Gastrocnemius medialis (tissue), 4 donors: ENCODE measurements at regions not wholly inside any gene's neighbourhood (a gene's known extent, or its start where the extent isn't known, plus 50 kb on each side); places are given as distances from the start of the nearest gene placed in this dataset.

Experiments
- ATAC-seq, 2 donors: fragments of 150-250 bp; one replicate each; pipeline ENCODE4 v1.9.1; 2016
- DNase-seq, 2 donors: peaks; one replicate each; pipeline ENCODE4 v3.0.0-alpha.2; 2019
- H3K27ac ChIP-seq, 4 donors: fragments of 200-600 bp; sonication (generic); 1 replicate in 1 of 4; 2 replicates in 3 of 4; pipeline ENCODE4 v1.5.1; 2016 to 2018; ENCODE audit warnings: mild to moderate bottlenecking in 2 of 4, moderate library complexity in 1 of 4
- H3K27me3 ChIP-seq, 3 donors: fragments of 200-600 bp; sonication (generic) in 2 of 3; 1 replicate in 1 of 3; 2 replicates in 2 of 3; pipeline versions ENCODE4 v1.5.1 to v1.6.0; 2016 to 2019; ENCODE audit warnings: mild to moderate bottlenecking in 1 of 3, moderate library complexity in 1 of 3
- H3K36me3 ChIP-seq, 2 donors: fragments of 200-600 bp; sonication (generic) in 1 of 2; one replicate each; pipeline ENCODE4 v1.5.1; 2017 to 2018
- H3K4me1 ChIP-seq, 2 donors: fragments of 200-600 bp; sonication (generic) in 1 of 2; one replicate each; pipeline ENCODE4 v1.5.1; 2016 to 2017; ENCODE audit warnings: mild to moderate bottlenecking in 2 of 2
- H3K4me3 ChIP-seq, 4 donors: fragments of 200-600 bp; sonication (generic) in 3 of 4; 1 replicate in 1 of 4; 2 replicates in 3 of 4; pipeline ENCODE4 v1.5.1; 2016 to 2019; ENCODE audit warnings: mild to moderate bottlenecking in 2 of 4
- H3K9me3 ChIP-seq, 3 donors: fragments of 200-600 bp; sonication (generic) in 2 of 3; 1 replicate in 1 of 3; 2 replicates in 2 of 3; pipeline ENCODE4 v1.5.1; 2016 to 2019
- POLR2A ChIP-seq, 2 donors: fragments of 450-650 bp; IDR thresholded peaks; one replicate each; pipeline ENCODE4 v1.6.1; 2017; ENCODE audit warnings: antibody characterized with exemption in 2 of 2, mild to moderate bottlenecking in 2 of 2, moderate library complexity in 2 of 2
- in situ Hi-C, 4 donors: fragments of 200-750 bp; cut with MboI; loops; one replicate each; pipeline versions ENCODE4 v1.15.0 to v1.8.0; 2017; ENCODE audit warnings: low sequenced_read_pairs in 4 of 4
- intact Hi-C: fragments of 100-400 bp; cut with DNase I; formaldehyde crosslinking; loops from one replicate; pipeline ENCODE4 v1.15.1; 2023; ENCODE audit warnings: low total_unique reads
- TF ChIP-seq, protein P1 (sequence below), 5 experiments: fragments of 450-650 bp in 3 of 5; fragments of 200-600 bp in 2 of 5; sonication (generic) in 2 of 5; IDR thresholded peaks in 4 of 5; conservative IDR thresholded peaks in 1 of 5; 1 replicate in 4 of 5; 2 replicates in 1 of 5; pipeline ENCODE4 v1.5.1; 2016 to 2019; ENCODE audit warnings: antibody characterized with exemption in 5 of 5, mild to moderate bottlenecking in 3 of 5, moderate library complexity in 3 of 5

DNA sequence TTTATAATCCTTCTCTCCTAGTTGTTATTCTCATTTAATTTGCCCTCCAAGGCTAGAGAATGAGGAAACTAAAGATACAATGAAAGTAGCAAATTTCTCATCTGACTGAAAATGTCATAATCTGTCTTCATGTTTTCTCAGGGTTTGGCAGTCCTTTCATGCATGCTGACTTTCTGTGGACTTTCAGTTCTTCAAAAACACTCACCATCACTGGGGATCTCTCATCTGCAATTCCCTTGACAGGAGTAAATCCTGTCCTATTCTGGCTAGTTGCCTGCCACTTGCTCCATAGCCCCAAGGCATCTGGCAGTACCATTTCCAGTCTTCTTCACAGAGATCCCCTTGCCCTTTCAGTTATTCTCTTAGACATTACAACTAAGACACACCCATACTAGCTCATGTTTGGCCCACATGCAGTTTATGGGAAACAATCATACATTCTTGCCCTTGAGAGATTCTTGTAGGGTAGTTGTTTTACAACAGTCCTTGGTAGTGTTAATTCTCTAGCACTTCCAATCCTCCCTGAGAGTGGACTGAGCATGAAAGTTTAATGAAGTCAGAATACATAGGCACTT lies 449.7 kb upstream of the KLHL4 start:
- Histone ChIP-seq H3K4me1 (no peaks in the 10 kb centered on the region), H3K9me3 (no peaks in the 10 kb centered on the region), H3K27me3 (peaks cover 0 to 2% (median 0%) of the 10 kb centered on the region in 3 donors), H3K27ac (no peak overlapping the region), H3K36me3 (no peaks in the 10 kb centered on the region), H3K4me3 (no peak overlapping the region)
- DNase-seq, result no peak
- in situ Hi-C loops (no loop called here), intact Hi-C loops (no loop called here)
- TF ChIP-seq POLR2A (IDR thresholded peaks at IDR 0.05), result no peak
- TF ChIP-seq, protein P1, sequence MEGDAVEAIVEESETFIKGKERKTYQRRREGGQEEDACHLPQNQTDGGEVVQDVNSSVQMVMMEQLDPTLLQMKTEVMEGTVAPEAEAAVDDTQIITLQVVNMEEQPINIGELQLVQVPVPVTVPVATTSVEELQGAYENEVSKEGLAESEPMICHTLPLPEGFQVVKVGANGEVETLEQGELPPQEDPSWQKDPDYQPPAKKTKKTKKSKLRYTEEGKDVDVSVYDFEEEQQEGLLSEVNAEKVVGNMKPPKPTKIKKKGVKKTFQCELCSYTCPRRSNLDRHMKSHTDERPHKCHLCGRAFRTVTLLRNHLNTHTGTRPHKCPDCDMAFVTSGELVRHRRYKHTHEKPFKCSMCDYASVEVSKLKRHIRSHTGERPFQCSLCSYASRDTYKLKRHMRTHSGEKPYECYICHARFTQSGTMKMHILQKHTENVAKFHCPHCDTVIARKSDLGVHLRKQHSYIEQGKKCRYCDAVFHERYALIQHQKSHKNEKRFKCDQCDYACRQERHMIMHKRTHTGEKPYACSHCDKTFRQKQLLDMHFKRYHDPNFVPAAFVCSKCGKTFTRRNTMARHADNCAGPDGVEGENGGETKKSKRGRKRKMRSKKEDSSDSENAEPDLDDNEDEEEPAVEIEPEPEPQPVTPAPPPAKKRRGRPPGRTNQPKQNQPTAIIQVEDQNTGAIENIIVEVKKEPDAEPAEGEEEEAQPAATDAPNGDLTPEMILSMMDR (IDR thresholded peaks at IDR 0.05 in 4 of 5, conservative IDR thresholded peaks at IDR 0.05 in 1 of 5), result no peak
- ATAC-seq, result no peak

DNA sequence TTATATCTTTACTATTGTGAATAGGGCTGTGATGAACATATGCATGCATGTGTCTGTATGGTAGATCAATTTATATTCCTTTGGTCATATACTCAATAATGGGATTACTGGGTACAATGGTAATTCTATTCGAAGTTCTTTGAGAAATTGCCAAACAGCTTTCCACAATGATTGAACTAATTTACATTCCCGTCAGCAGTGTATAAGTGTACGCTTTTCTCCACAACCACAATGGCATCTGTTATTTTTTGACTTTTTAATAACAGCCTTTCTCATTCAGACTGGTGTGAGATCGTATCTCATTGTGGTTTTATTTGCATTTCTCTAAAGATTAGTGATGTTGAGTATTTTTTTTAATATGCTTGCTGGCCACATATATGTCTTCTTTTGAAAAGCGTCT lies 439.4 kb upstream of the KLHL4 start:
- no peak for TF ChIP-seq POLR2A (IDR thresholded peaks at IDR 0.05)
- TF ChIP-seq, protein P1 (IDR thresholded peaks at IDR 0.05 in 4 of 5, conservative IDR thresholded peaks at IDR 0.05 in 1 of 5), result no peak
- ATAC-seq (no peak), DNase-seq (no peak)
- Histone ChIP-seq H3K4me3 (no peak overlapping the region), H3K4me1 (no peaks in the 10 kb centered on the region), H3K27me3 (no peaks in the 10 kb centered on the region), H3K9me3 (no peaks in the 10 kb centered on the region), H3K27ac (no peak overlapping the region), H3K36me3 (no peaks in the 10 kb centered on the region)
- intact Hi-C loops, result no loop called here
- in situ Hi-C loops, result no loop called here

DNA sequence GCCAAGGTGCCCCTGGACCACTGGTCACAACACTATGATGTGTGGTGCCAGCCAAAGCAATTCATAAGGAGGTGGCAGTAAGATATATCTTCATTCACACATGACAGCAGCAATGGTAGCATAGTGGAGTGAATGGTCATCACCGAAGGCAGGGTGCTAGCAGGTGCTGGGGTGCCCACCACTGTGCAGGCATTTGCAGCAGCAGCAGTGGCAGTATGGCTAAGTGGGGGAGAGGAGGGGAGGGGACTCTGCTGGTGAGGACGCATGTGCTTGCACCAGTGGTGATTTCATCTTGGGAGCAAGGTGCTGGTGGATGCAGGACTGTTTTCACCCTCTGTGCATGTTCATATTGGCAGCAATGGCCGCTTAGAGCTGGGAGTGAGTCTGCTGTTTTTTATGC lies 419.1 kb upstream of the KLHL4 start:
- in situ Hi-C loops, result no loop called here
- no peak for ATAC-seq
- no peaks in the 10 kb centered on the region for H3K27me3 ChIP-seq
- DNase-seq, result no peak
- no peak overlapping the region for H3K4me3 ChIP-seq
- no peaks in the 10 kb centered on the region for H3K4me1 ChIP-seq
- H3K27ac ChIP-seq, result no peak overlapping the region
- H3K36me3 ChIP-seq, result no peaks in the 10 kb centered on the region
- H3K9me3 ChIP-seq, result no peaks in the 10 kb centered on the region
- intact Hi-C loops, result no loop called here
- TF ChIP-seq, protein P1 (IDR thresholded peaks at IDR 0.05 in 4 of 5, conservative IDR thresholded peaks at IDR 0.05 in 1 of 5), result no peak
- no peak for TF ChIP-seq POLR2A (IDR thresholded peaks at IDR 0.05)

DNA sequence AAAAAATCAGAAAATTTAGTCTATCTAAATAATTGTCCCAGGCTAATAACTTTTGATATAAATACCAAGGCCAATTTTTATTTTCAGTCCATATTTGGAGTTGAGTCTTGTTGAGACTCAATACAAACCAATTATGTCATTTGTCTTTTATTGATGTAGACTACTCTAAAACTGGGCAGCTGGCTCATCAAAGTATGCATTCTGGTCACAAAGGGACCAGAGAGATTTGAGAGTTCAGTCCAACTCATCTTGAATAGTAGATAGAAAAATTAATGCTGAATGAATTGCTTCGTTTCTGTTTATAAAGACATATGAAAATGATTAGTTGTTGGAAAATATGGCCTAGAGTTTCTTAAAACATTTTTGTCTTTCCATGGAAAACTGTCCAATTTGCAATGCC lies 412.5 kb upstream of the KLHL4 start:
- Histone ChIP-seq H3K27ac (no peak overlapping the region), H3K9me3 (no peaks in the 10 kb centered on the region), H3K36me3 (no peaks in the 10 kb centered on the region), H3K27me3 (peaks cover 0 to 6% (median 4%) of the 10 kb centered on the region in 3 donors), H3K4me3 (no peak overlapping the region), H3K4me1 (no peaks in the 10 kb centered on the region)
- no peak for TF ChIP-seq POLR2A (IDR thresholded peaks at IDR 0.05)
- TF ChIP-seq, protein P1 (IDR thresholded peaks at IDR 0.05 in 4 of 5, conservative IDR thresholded peaks at IDR 0.05 in 1 of 5), result no peak
- intact Hi-C loops (no loop called here), in situ Hi-C loops (no loop called here)
- DNase-seq, result no peak
- ATAC-seq, result no peak

DNA sequence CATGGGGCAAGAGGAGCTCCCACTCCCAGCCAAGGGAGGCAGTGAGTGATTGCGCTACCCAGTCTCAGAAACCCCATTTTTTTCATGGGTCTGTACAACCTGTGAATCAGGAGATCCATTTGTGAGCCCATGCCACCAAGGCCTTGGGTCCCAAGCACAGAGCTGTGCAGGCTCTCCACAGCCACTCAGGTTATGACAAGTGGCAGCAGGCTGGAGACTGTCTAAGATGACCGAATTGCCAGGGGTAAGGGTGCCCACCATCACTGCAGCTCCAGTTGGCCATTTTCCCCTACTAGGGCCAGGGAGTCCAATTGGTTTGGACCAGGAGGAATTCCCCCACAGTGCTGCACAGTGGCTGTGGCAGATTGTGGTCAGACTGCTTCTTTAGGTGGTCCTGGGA lies 407.5 kb upstream of the KLHL4 start:
- ATAC-seq (no peak), DNase-seq (no peak)
- TF ChIP-seq, protein P1 (IDR thresholded peaks at IDR 0.05 in 4 of 5, conservative IDR thresholded peaks at IDR 0.05 in 1 of 5), result no peak
- TF ChIP-seq POLR2A (IDR thresholded peaks at IDR 0.05), result no peak
- in situ Hi-C loops, result no loop called here
- intact Hi-C loops, result no loop called here
- Histone ChIP-seq H3K27ac (no peak overlapping the region), H3K4me1 (no peaks in the 10 kb centered on the region), H3K27me3 (peaks cover 0 to 6% (median 4%) of the 10 kb centered on the region in 3 donors), H3K4me3 (no peak overlapping the region), H3K36me3 (no peaks in the 10 kb centered on the region), H3K9me3 (no peaks in the 10 kb centered on the region)
